ENCODE measurements at regions not wholly inside any gene's neighbourhood (a gene's known extent, or its start where the extent isn't known, plus 50 kb on each side); places are given as distances from the start of the nearest gene placed in this dataset.

DNA sequence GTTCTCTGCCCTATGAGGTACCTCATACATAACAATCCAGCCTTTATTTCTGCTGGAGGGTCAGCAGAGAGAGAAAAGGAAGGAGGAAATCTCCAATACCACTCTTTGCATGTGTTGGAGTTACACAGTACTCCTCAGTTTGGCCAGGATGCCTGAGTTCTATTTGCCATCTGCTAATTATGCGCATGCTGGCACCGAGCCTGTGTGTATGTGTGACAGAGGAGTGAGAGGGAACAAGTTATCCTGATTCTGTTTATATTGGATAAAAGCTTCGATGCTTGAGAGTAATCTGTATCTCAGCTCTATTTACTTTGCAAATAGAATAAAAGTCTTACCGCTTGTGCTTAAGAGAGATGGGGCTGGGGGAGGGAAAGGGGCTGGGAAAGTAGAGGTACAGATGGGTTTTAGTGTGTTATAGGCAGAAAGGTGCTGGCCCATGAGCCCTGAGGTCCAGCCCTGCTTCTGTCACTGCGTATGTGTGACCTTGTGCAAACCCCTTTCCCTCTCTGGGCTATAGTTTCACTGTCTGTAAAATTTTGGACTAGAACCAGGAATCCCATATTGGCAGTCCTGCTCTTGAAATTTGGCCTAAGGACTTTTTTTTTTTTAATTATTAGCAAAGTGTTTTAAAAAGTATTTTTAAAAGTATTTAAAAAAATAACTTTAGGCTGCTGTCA lies 54.5 kb upstream of the PLXNA2 start:
- intact Hi-C loops (cut with DNase I), result no loop called here
- Histone ChIP-seq H3K9me3 (no peaks in the 10 kb centered on the region), H3K27ac (replicated peaks in 1 of 4) (no peak overlapping the region), H3K27me3 (peaks cover 0 to 5% (median 0%) of the 10 kb centered on the region in 4 donors), H3K4me3 (no peak overlapping the region), H3K4me1 (peaks cover 0 to 9% (median 7%) of the 10 kb centered on the region in 4 donors), H3K36me3 (no peaks in the 10 kb centered on the region)
- no peak for DNase-seq (ENCODE audit: extremely low spot score)
- 58% methylated on average over 5 of the region's 5 CpGs for WGBS
- TF ChIP-seq POLR2A (IDR thresholded peaks at IDR 0.05; ENCODE audit: low read depth), result no peak
- no peak for TF ChIP-seq POLR2AphosphoS5 (IDR thresholded peaks at IDR 0.05)
- no peak for TF ChIP-seq EP300 (IDR thresholded peaks at IDR 0.05)
- TF ChIP-seq, protein P1, sequence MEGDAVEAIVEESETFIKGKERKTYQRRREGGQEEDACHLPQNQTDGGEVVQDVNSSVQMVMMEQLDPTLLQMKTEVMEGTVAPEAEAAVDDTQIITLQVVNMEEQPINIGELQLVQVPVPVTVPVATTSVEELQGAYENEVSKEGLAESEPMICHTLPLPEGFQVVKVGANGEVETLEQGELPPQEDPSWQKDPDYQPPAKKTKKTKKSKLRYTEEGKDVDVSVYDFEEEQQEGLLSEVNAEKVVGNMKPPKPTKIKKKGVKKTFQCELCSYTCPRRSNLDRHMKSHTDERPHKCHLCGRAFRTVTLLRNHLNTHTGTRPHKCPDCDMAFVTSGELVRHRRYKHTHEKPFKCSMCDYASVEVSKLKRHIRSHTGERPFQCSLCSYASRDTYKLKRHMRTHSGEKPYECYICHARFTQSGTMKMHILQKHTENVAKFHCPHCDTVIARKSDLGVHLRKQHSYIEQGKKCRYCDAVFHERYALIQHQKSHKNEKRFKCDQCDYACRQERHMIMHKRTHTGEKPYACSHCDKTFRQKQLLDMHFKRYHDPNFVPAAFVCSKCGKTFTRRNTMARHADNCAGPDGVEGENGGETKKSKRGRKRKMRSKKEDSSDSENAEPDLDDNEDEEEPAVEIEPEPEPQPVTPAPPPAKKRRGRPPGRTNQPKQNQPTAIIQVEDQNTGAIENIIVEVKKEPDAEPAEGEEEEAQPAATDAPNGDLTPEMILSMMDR (IDR thresholded peaks at IDR 0.05), result no peak

DNA sequence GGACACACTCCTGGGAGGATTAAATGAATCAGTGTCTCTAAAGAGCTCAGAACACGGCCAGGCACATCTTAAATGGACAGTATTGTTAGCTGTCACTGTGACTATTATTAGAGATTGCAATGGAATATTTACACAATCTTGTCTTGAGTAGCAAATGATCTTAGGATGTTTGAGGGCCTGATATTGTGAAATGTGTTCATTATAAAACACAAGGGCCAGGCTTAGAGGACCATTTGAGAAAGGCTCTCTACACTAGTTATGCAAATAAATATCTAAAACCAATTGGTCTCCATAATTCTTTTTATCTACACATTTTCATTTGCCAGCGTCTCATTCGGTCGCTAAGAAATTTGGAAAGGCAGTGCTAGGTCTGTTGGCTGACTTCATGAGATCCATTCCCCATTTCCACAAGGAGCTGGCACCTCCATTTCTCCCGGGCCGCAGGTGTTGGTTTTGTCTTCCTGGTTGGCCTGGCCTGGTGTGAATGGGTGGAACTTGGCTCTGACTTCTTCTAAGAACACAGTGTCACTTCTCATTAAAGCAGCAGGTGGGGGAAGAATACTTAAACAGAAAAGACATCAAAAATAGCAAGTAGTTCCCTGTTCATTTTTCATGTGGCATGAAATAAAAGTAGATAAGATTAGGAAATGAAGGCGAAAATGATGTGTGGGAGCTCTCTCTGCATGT lies 56.0 kb upstream of the PLXNA2 start:
- no peak for DNase-seq (ENCODE audit: extremely low spot score)
- WGBS, result 93% methylated on average over 7 of the region's 7 CpGs
- intact Hi-C loops (cut with DNase I), result no loop called here
- H3K9me3 ChIP-seq, result no peaks in the 10 kb centered on the region
- no peaks in the 10 kb centered on the region for H3K36me3 ChIP-seq
- H3K4me3 ChIP-seq, result no peak overlapping the region
- no peaks in the 10 kb centered on the region for H3K27me3 ChIP-seq
- TF ChIP-seq, protein P1 (IDR thresholded peaks at IDR 0.05), result no peak
- TF ChIP-seq POLR2A (IDR thresholded peaks at IDR 0.05; ENCODE audit: low read depth), result no peak
- no peak for TF ChIP-seq POLR2AphosphoS5 (IDR thresholded peaks at IDR 0.05)
- TF ChIP-seq EP300 (IDR thresholded peaks at IDR 0.05), result no peak
- no peak overlapping the region for H3K27ac ChIP-seq (replicated peaks in 1 of 4)
- peaks cover 0 to 9% (median 7%) of the 10 kb centered on the region in 4 donors for H3K4me1 ChIP-seq

DNA sequence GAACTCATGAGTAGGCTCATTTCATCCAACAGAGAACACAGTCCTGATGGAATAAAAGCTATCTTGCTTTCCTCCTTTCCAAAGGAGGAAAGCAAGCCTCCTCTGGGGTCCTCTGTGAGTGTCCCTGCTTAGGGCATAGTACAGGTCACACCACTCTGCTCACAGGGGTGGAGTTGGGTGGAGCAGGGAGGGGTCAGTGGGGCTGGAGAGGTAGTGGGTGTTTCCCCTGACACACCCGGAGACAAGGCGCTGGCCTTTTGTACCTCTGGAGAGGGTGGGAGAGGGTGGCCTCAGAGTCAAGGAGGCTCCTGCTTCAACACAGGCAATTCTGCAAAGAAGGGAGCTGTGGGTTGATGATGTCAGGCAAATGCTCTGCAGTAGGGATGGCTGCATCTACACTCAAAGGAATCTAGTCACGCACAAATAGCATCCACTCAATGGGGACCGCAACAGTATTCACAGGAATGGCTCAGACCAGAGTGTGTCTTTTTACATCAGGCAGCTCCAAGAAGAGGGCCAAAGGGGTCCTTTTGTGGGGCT lies 58.6 kb upstream of the PLXNA2 start:
- Histone ChIP-seq H3K36me3 (no peaks in the 10 kb centered on the region), H3K4me1 (peaks cover 0 to 9% (median 7%) of the 10 kb centered on the region in 4 donors), H3K9me3 (no peaks in the 10 kb centered on the region), H3K4me3 (no peak overlapping the region), H3K27me3 (no peaks in the 10 kb centered on the region), H3K27ac (replicated peaks in 1 of 4) (no peak overlapping the region)
- DNase-seq (ENCODE audit: extremely low spot score), result no peak
- TF ChIP-seq POLR2AphosphoS5 (IDR thresholded peaks at IDR 0.05) (no peak), POLR2A (IDR thresholded peaks at IDR 0.05; ENCODE audit: low read depth) (no peak), EP300 (IDR thresholded peaks at IDR 0.05) (no peak)
- TF ChIP-seq, protein P1 (IDR thresholded peaks at IDR 0.05), result no peak
- intact Hi-C loops (cut with DNase I), result no loop called here
- 90% methylated on average over 4 of the region's 4 CpGs for WGBS

DNA sequence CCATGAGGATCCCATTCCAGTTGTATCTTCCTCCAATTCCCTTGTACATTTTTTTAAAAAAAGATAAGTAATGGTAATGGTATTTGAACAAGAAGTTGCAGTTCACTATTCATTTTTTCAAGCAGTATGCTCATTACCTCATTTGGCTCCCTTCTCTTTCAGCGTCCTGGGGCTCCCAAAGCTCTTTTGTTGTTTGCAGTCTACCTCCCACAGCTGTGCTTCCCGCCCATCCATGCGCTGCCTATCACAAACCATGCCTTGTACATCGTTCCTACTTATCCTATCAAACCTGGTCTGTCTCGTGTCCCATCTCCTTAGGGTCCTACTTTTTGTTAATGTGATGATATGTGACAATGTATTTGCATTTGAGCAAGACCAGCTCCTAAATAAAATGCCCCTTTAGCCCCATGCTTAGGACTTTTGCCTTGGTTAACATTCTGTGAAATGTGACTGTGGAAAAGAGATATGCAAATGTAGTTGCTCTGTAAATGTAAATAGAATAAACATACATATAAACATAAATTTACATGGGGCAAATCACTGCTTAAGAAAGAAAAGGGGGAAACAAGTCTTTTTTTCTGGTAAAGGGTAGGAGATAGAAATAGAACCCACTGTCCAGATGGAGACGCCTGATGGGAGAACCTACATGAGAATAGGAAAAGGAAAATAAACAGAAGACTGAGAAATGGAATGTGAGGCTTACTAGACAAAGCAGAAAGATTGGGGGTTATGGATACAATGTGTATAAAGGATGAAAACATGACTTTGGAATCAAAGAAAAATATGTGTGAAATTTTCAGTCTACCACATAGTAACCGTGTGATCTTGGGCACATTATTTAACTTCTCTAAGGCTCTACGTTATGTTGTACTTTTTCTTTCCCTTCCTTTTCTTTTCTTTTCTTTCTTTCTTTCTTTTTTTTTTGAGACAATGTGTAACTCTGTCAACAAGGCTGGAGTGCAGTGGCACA lies 59.8 kb upstream of the PLXNA2 start:
- no peak overlapping the region for H3K4me3 ChIP-seq
- intact Hi-C loops (cut with DNase I), result no loop called here
- no peaks in the 10 kb centered on the region for H3K36me3 ChIP-seq
- no peak overlapping the region for H3K27ac ChIP-seq (replicated peaks in 1 of 4)
- WGBS, result 74% methylated on average over 8 of the region's 8 CpGs
- H3K27me3 ChIP-seq, result no peaks in the 10 kb centered on the region
- no peak for DNase-seq (ENCODE audit: extremely low spot score)
- no peaks in the 10 kb centered on the region for H3K9me3 ChIP-seq
- TF ChIP-seq EP300 (IDR thresholded peaks at IDR 0.05) (no peak), POLR2A (IDR thresholded peaks at IDR 0.05; ENCODE audit: low read depth) (no peak), POLR2AphosphoS5 (IDR thresholded peaks at IDR 0.05) (no peak)
- TF ChIP-seq, protein P1 (IDR thresholded peaks at IDR 0.05), result no peak
- peaks cover 0 to 2% (median under 1%) of the 10 kb centered on the region in 4 donors for H3K4me1 ChIP-seq
